ENCODE measurements at regions not wholly inside any gene's neighbourhood (a gene's known extent, or its start where the extent isn't known, plus 50 kb on each side); places are given as distances from the start of the nearest gene placed in this dataset.

DNA sequence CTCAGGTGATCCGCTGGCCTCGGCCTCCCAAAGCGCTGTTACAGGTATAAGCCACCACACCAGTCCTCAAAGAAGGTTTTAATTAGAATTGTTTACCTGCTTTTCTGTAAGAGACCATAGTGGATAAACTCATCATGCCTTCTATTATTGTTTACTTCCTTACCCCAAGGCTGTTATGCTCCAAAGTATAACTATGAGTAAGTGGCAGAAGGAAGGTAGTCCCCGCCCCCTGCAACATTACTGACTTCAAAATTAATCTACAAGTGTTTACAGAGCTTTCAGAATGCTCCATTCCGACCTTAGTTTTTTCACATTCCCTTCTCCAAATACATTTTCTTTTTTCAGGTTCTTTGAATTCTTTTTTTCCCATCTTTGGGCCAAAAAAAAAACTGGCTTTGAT, 480.5 kb upstream of the NOX3 start:
- no peaks in the 10 kb centered on the region for H3K27me3 ChIP-seq (ENCODE audit: control insufficient read depth in 2 of 2, insufficient read depth in 2 of 2, low read length in 2 of 2)
- no peak overlapping the region for H3K9ac ChIP-seq (ENCODE audit: low read depth in 1 of 2, low read length in 2 of 2)
- H3K4me3 ChIP-seq (ENCODE audit: low read length in 2 of 2), result no peak overlapping the region
- H3K4me1 ChIP-seq (ENCODE audit: control insufficient read depth in 2 of 2, insufficient read depth in 2 of 2, low read length in 2 of 2), result no peaks in the 10 kb centered on the region
- peaks cover 0 to 3% of the 10 kb centered on the region in 2 donors for H3K9me3 ChIP-seq (ENCODE audit: control insufficient read depth in 2 of 2, low read length in 2 of 2)
- no peaks in the 10 kb centered on the region for H3K36me3 ChIP-seq (ENCODE audit: control insufficient read depth in 2 of 2, insufficient read depth in 2 of 2, low read length in 2 of 2)
- H3K27ac ChIP-seq (ENCODE audit: low read depth in 2 of 2, low read length in 2 of 2), result no peak overlapping the region

DNA sequence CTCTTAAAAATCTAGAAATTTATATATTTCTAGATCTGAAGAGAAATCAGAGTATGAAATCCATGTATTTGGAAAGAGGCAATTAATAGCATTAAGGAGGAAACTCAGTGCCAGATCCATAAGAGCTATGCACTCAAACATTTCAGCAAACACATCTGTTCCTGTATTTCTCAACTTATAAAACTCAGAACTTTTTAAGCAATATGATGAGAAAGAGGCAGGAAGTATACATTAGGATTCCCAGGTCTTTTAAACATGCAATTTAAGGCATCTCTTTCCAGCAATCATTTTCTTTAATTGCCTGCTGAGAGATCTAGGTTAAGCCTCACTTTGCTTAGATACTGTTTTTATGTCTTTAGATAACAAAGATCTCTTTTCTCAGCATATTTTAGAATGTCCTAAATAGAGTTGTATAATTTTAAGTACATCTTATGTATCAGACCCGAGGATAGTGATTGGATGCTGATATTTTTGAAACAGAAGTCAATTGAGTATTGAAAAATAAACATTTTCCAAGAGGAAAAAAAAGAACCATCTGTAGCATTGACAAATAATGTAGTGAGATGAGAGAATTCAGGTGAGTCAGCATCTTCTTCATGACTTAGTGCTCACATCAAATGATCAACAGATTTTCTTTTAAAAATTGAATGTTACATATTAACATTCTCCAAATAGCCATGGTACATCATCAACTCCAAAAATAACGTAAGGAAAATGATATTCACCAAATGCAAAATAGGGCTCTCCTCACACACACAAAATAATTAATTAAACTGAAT, 461.4 kb upstream of the NOX3 start:
- no peak overlapping the region for H3K4me3 ChIP-seq (ENCODE audit: low read length in 2 of 2)
- no peaks in the 10 kb centered on the region for H3K27me3 ChIP-seq (ENCODE audit: control insufficient read depth in 2 of 2, insufficient read depth in 2 of 2, low read length in 2 of 2)
- H3K9me3 ChIP-seq (ENCODE audit: control insufficient read depth in 2 of 2, low read length in 2 of 2), result no peaks in the 10 kb centered on the region
- no peak overlapping the region for H3K9ac ChIP-seq (ENCODE audit: low read depth in 1 of 2, low read length in 2 of 2)
- no peaks in the 10 kb centered on the region for H3K4me1 ChIP-seq (ENCODE audit: control insufficient read depth in 2 of 2, insufficient read depth in 2 of 2, low read length in 2 of 2)
- H3K27ac ChIP-seq (ENCODE audit: low read depth in 2 of 2, low read length in 2 of 2), result no peak overlapping the region
- no peaks in the 10 kb centered on the region for H3K36me3 ChIP-seq (ENCODE audit: control insufficient read depth in 2 of 2, insufficient read depth in 2 of 2, low read length in 2 of 2)

DNA sequence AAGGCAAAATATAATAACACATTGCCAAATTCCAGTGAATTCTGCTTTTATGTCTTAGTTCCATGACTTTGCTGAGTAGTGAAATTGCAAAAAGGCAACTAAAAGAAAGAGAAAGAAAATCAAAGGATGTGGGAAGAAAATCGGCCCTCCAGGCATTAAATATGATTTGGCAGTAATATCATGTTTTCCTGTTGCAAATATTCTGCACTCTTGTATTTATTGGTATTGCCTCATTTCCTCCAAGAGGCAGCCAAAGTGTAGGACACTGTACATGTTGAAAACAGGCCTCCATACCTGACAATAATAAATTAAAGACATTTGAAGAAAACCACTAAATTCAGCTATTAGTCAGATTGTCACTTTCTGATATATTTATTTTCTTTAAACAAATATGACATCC, 460.0 kb upstream of the NOX3 start:
- Histone ChIP-seq H3K27me3 (ENCODE audit: control insufficient read depth in 2 of 2, insufficient read depth in 2 of 2, low read length in 2 of 2) (no peaks in the 10 kb centered on the region), H3K27ac (ENCODE audit: low read depth in 2 of 2, low read length in 2 of 2) (no peak overlapping the region), H3K9me3 (ENCODE audit: control insufficient read depth in 2 of 2, low read length in 2 of 2) (no peaks in the 10 kb centered on the region), H3K36me3 (ENCODE audit: control insufficient read depth in 2 of 2, insufficient read depth in 2 of 2, low read length in 2 of 2) (no peaks in the 10 kb centered on the region), H3K9ac (ENCODE audit: low read depth in 1 of 2, low read length in 2 of 2) (no peak overlapping the region), H3K4me3 (ENCODE audit: low read length in 2 of 2) (no peak overlapping the region), H3K4me1 (ENCODE audit: control insufficient read depth in 2 of 2, insufficient read depth in 2 of 2, low read length in 2 of 2) (no peaks in the 10 kb centered on the region)

DNA sequence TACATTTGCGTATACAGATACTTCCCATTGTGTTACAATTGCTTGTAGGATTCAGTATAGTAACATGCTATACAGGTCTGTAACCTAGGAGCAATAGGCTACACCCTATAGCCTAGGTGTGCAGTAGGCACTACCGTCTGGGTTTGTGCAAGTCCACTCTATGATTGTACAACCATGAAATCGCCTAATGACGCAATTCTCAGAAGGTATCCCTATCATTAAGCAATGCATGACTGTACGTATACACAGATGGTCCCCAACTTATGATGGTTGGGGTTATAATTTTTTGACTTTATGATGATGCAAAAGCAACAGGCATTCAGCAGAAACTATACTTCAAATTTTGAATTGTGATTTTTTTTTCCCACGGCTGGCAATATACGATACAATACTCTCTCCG, 458.2 kb upstream of the NOX3 start:
- H3K36me3 ChIP-seq (ENCODE audit: control insufficient read depth in 2 of 2, insufficient read depth in 2 of 2, low read length in 2 of 2), result no peaks in the 10 kb centered on the region
- H3K4me3 ChIP-seq (ENCODE audit: low read length in 2 of 2), result no peak overlapping the region
- no peak overlapping the region for H3K9ac ChIP-seq (ENCODE audit: low read depth in 1 of 2, low read length in 2 of 2)
- H3K4me1 ChIP-seq (ENCODE audit: control insufficient read depth in 2 of 2, insufficient read depth in 2 of 2, low read length in 2 of 2), result no peaks in the 10 kb centered on the region
- peaks cover 0 to 4% of the 10 kb centered on the region in 2 donors for H3K9me3 ChIP-seq (ENCODE audit: control insufficient read depth in 2 of 2, low read length in 2 of 2)
- no peaks in the 10 kb centered on the region for H3K27me3 ChIP-seq (ENCODE audit: control insufficient read depth in 2 of 2, insufficient read depth in 2 of 2, low read length in 2 of 2)
- H3K27ac ChIP-seq (ENCODE audit: low read depth in 2 of 2, low read length in 2 of 2), result no peak overlapping the region

DNA sequence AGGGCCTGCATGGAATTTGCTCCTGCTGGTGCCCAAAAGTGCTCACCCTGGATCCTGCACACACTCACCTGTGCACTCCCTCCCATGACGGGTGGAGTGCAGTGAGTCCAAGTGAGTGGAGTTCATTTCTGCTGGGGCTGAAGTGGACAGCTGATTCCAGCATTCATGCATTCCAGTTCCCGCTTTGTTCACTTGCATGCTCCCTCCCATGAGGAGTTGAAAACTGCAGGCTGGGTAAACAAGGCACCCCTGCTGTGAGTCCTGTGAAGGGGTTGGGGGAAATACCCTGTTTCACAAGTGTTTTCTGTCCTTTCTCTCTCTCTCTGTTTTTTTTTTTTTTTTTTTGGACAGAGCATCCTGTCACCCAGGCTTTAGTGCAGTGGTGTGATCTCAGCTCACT, 454.1 kb upstream of the NOX3 start:
- H3K36me3 ChIP-seq (ENCODE audit: control insufficient read depth in 2 of 2, insufficient read depth in 2 of 2, low read length in 2 of 2), result no peaks in the 10 kb centered on the region
- H3K4me1 ChIP-seq (ENCODE audit: control insufficient read depth in 2 of 2, insufficient read depth in 2 of 2, low read length in 2 of 2), result no peaks in the 10 kb centered on the region
- H3K9me3 ChIP-seq (ENCODE audit: control insufficient read depth in 2 of 2, low read length in 2 of 2), result peaks cover 0 to 4% of the 10 kb centered on the region in 2 donors
- no peak overlapping the region for H3K4me3 ChIP-seq (ENCODE audit: low read length in 2 of 2)
- H3K27me3 ChIP-seq (ENCODE audit: control insufficient read depth in 2 of 2, insufficient read depth in 2 of 2, low read length in 2 of 2), result no peaks in the 10 kb centered on the region
- no peak overlapping the region for H3K27ac ChIP-seq (ENCODE audit: low read depth in 2 of 2, low read length in 2 of 2)
- H3K9ac ChIP-seq (ENCODE audit: low read depth in 1 of 2, low read length in 2 of 2), result no peak overlapping the region

DNA sequence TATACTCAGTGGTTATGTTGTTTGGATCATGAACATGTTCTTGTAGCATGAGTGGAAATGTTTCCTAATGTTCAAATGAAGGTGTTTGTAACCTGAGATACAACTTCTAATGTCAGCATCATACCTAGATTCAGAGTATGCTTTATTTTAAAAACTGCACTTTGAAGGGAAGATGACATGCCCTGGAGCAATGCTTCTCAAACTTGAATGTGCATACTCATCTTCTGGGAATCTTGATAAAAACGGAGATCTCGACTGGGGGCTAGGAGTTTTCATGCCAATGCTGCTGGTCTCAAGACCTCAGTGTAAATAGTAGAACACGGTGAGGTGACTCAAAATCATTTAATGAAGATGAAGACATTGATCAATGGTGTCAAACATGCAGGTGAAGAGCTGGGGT, 440.0 kb upstream of the NOX3 start:
- Histone ChIP-seq H3K36me3 (ENCODE audit: control insufficient read depth in 2 of 2, insufficient read depth in 2 of 2, low read length in 2 of 2) (no peaks in the 10 kb centered on the region), H3K27ac (ENCODE audit: low read depth in 2 of 2, low read length in 2 of 2) (no peak overlapping the region), H3K27me3 (ENCODE audit: control insufficient read depth in 2 of 2, insufficient read depth in 2 of 2, low read length in 2 of 2) (no peaks in the 10 kb centered on the region), H3K4me3 (ENCODE audit: low read length in 2 of 2) (no peak overlapping the region), H3K9me3 (ENCODE audit: control insufficient read depth in 2 of 2, low read length in 2 of 2) (no peaks in the 10 kb centered on the region), H3K4me1 (ENCODE audit: control insufficient read depth in 2 of 2, insufficient read depth in 2 of 2, low read length in 2 of 2) (no peaks in the 10 kb centered on the region), H3K9ac (ENCODE audit: low read depth in 1 of 2, low read length in 2 of 2) (no peak overlapping the region)

DNA sequence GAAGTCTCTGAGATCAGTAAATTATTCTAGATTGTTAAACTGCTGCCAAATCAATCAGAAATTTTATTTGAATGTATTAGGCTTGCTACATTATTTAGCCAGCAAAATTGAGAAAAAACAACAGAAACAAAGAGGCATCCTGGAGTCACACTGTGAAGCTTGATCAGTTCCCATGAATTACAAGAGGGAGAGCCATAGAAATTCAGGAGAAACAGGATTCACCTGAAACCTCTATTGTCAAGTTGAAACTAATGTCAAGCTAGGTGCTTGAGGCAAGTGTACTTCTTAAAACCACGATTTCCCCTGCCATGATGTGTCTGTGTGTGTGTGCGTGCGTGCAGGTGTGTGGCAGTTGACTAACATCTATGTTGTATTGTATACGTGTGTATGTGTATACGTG, 439.1 kb upstream of the NOX3 start:
- Histone ChIP-seq H3K9me3 (ENCODE audit: control insufficient read depth in 2 of 2, low read length in 2 of 2) (no peaks in the 10 kb centered on the region), H3K4me3 (ENCODE audit: low read length in 2 of 2) (no peak overlapping the region), H3K27ac (ENCODE audit: low read depth in 2 of 2, low read length in 2 of 2) (no peak overlapping the region), H3K4me1 (ENCODE audit: control insufficient read depth in 2 of 2, insufficient read depth in 2 of 2, low read length in 2 of 2) (no peaks in the 10 kb centered on the region), H3K36me3 (ENCODE audit: control insufficient read depth in 2 of 2, insufficient read depth in 2 of 2, low read length in 2 of 2) (no peaks in the 10 kb centered on the region), H3K27me3 (ENCODE audit: control insufficient read depth in 2 of 2, insufficient read depth in 2 of 2, low read length in 2 of 2) (no peaks in the 10 kb centered on the region), H3K9ac (ENCODE audit: low read depth in 1 of 2, low read length in 2 of 2) (no peak overlapping the region)

DNA sequence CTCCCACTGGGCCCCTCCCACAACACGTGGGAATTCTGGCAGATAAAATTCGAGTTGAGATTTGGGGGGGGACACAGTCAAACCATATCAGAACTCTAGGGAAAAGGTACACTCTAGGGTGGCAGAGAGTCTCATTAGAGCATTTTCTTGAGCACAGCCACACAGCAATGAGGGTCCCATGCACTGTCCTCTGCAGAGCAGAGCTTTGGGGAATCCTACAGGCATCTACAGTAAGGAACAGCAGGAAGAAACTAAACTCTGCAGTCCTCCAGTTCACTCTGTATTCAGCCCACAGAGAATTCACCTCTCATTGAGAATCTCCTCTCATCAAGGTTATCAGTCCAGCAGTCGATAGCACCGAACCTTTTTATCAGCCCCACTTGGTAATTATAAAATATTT, 438.6 kb upstream of the NOX3 start:
- no peak overlapping the region for H3K27ac ChIP-seq (ENCODE audit: low read depth in 2 of 2, low read length in 2 of 2)
- no peak overlapping the region for H3K4me3 ChIP-seq (ENCODE audit: low read length in 2 of 2)
- H3K9ac ChIP-seq (ENCODE audit: low read depth in 1 of 2, low read length in 2 of 2), result no peak overlapping the region

DNA sequence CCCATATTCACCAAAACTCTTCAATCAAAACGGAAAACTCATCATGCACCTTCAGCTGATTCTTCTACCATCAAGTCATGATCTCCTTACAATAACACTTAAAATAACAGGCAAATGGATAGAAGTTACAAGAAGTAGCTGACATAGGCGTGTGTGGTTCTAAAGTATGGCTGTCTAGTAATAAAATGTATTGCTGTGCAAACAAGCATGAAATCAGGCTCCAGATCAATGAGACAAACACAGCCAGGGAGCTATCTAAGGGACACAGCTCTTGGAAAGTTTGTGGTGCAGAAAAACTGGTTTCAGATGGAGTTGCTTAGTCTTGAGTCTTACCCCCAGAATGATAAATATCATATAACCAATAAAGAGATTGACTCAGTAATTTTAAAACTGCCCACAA, 434.8 kb upstream of the NOX3 start:
- Histone ChIP-seq H3K36me3 (ENCODE audit: control insufficient read depth in 2 of 2, insufficient read depth in 2 of 2, low read length in 2 of 2) (no peaks in the 10 kb centered on the region), H3K4me3 (ENCODE audit: low read length in 2 of 2) (no peak overlapping the region)

More for the DNA sequence above, 438.6 kb upstream of the NOX3 start:
- Histone ChIP-seq H3K4me1 (ENCODE audit: control insufficient read depth in 2 of 2, insufficient read depth in 2 of 2, low read length in 2 of 2) (no peaks in the 10 kb centered on the region), H3K27me3 (ENCODE audit: control insufficient read depth in 2 of 2, insufficient read depth in 2 of 2, low read length in 2 of 2) (no peaks in the 10 kb centered on the region), H3K9me3 (ENCODE audit: control insufficient read depth in 2 of 2, low read length in 2 of 2) (no peaks in the 10 kb centered on the region), H3K36me3 (ENCODE audit: control insufficient read depth in 2 of 2, insufficient read depth in 2 of 2, low read length in 2 of 2) (no peaks in the 10 kb centered on the region)

DNA sequence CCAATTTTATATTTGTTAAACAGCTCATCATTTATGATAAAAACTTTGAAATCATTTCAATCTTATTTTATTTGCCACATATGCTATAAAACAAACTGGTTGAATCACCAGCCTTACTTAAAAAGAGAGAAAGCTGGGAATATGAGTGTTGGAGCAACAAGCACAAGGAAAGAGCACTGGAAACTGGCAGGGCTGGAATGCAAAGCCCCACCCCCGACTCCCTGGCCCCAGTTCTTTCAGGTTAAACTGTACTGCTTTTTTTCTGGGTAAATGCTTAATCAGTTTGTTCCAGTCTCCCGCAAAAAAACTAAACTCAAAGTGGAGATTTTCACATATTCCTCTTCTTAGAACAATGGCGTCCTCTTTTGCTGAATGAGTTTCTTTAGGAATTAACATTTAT, 433.8 kb upstream of the NOX3 start:
- Histone ChIP-seq H3K27me3 (ENCODE audit: control insufficient read depth in 2 of 2, insufficient read depth in 2 of 2, low read length in 2 of 2) (no peaks in the 10 kb centered on the region), H3K27ac (ENCODE audit: low read depth in 2 of 2, low read length in 2 of 2) (no peak overlapping the region), H3K4me1 (ENCODE audit: control insufficient read depth in 2 of 2, insufficient read depth in 2 of 2, low read length in 2 of 2) (no peaks in the 10 kb centered on the region), H3K4me3 (ENCODE audit: low read length in 2 of 2) (no peak overlapping the region), H3K9ac (ENCODE audit: low read depth in 1 of 2, low read length in 2 of 2) (no peak overlapping the region), H3K36me3 (ENCODE audit: control insufficient read depth in 2 of 2, insufficient read depth in 2 of 2, low read length in 2 of 2) (no peaks in the 10 kb centered on the region), H3K9me3 (ENCODE audit: control insufficient read depth in 2 of 2, low read length in 2 of 2) (no peaks in the 10 kb centered on the region)

More for the DNA sequence above, 434.8 kb upstream of the NOX3 start:
- Histone ChIP-seq H3K27ac (ENCODE audit: low read depth in 2 of 2, low read length in 2 of 2) (no peak overlapping the region), H3K9me3 (ENCODE audit: control insufficient read depth in 2 of 2, low read length in 2 of 2) (no peaks in the 10 kb centered on the region), H3K27me3 (ENCODE audit: control insufficient read depth in 2 of 2, insufficient read depth in 2 of 2, low read length in 2 of 2) (no peaks in the 10 kb centered on the region), H3K4me1 (ENCODE audit: control insufficient read depth in 2 of 2, insufficient read depth in 2 of 2, low read length in 2 of 2) (no peaks in the 10 kb centered on the region), H3K9ac (ENCODE audit: low read depth in 1 of 2, low read length in 2 of 2) (no peak overlapping the region)

Measured in mucosa of rectum (tissue), 2 donors.